OCI-M2 (cell line): ENCODE measurements at regions not wholly inside any gene's neighbourhood (a gene's known extent, or its start where the extent isn't known, plus 50 kb on each side); places are given as distances from the start of the nearest gene placed in this dataset.
"Not testable (repeated sequence)": the region's sequence is repeated elsewhere in the genome, so short reads cannot be mapped to it uniquely, and the experiment has no call there.

Experiments
- DNase-seq: peaks from one replicate; lab custom pipeline; 2025; ENCODE audit not compliant: unreplicated experiment; lab: John Stamatoyannopoulos, UW

GRCh38 chr13:50129706-50130122, 114.5 kb downstream of the KCNRG start:
- DNase-seq, result no peak

GRCh38 chr13:50130123-50130946, 115.1 kb downstream of the KCNRG start:
- DNase-seq, result no peak

GRCh38 chr13:50131920-50132903, 117.0 kb downstream of the KCNRG start:
- no peak for DNase-seq

GRCh38 chr13:50132904-50133357, 117.7 kb downstream of the KCNRG start:
- DNase-seq, result no peak

GRCh38 chr13:50133358-50133953, 118.2 kb downstream of the KCNRG start:
- no peak for DNase-seq

- no peak for DNase-seq
Measured at GRCh38 chr13:50136226-50136625, 121.0 kb downstream of the KCNRG start.

GRCh38 chr13:50136678-50137077, 121.4 kb downstream of the KCNRG start:
- no peak for DNase-seq

- DNase-seq, result not testable (repeated sequence)
Measured at GRCh38 chr13:50139435-50139934, 124.2 kb downstream of the KCNRG start.

GRCh38 chr13:50140153-50140552, 124.9 kb downstream of the KCNRG start:
- no peak for DNase-seq

GRCh38 chr13:50140581-50141374, 125.5 kb downstream of the KCNRG start:
- DNase-seq, result no peak

GRCh38 chr13:50141375-50141975, 126.2 kb downstream of the KCNRG start:
- DNase-seq, result no peak

- no peak for DNase-seq
Measured at GRCh38 chr13:50144246-50145160, 129.3 kb downstream of the KCNRG start.

GRCh38 chr13:50149214-50149613, 134.0 kb downstream of the KCNRG start:
- no peak for DNase-seq

GRCh38 chr13:50149932-50150331, 134.7 kb downstream of the KCNRG start:
- DNase-seq, result no peak

- no peak for DNase-seq
Measured at GRCh38 chr13:50152224-50152623, 137.0 kb downstream of the KCNRG start.

GRCh38 chr13:50152655-50153309, 137.5 kb downstream of the KCNRG start:
- no peak for DNase-seq

- no peak for DNase-seq
Measured at GRCh38 chr13:50153401-50153800, 138.2 kb downstream of the KCNRG start.

- no peak for DNase-seq
Measured at GRCh38 chr13:50153876-50154275, 138.6 kb downstream of the KCNRG start.
